ENCODE measurements at regions not wholly inside any gene's neighbourhood (a gene's known extent, or its start where the extent isn't known, plus 50 kb on each side); places are given as distances from the start of the nearest gene placed in this dataset.
"Not testable (repeated sequence)": the region's sequence is repeated elsewhere in the genome, so short reads cannot be mapped to it uniquely, and the experiment has no call there.

GRCh38 chr3:187533797-187534196, 136.4 kb downstream of the SST start:
- DNase-seq = no peak

- DNase-seq = no peak
These were observed 138.4 kb downstream of the SST start for GRCh38 chr3:187531831-187532230.

GRCh38 chr3:187522890-187523289, 147.3 kb downstream of the SST start:
- no peak for DNase-seq

DNA sequence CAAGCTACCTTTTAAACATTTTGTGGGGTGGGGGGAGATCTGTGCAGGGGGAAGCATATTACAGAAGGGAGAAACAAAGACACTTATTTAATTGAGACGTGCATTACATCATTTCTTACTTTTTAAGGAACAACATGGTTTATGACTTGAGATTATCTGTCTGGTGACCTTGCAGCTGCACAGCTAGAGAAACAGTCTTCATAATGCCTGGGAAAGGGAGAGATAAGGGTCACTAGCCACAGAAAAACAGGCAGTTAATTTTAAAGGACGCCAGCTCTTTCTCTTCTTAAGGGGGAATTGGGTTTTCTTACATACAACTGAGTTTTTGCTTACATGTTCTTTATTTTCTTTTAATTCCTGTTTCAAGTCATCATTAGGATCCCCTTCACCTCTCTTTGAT, 147.9 kb downstream of the SST start:
- no peak for DNase-seq

DNA sequence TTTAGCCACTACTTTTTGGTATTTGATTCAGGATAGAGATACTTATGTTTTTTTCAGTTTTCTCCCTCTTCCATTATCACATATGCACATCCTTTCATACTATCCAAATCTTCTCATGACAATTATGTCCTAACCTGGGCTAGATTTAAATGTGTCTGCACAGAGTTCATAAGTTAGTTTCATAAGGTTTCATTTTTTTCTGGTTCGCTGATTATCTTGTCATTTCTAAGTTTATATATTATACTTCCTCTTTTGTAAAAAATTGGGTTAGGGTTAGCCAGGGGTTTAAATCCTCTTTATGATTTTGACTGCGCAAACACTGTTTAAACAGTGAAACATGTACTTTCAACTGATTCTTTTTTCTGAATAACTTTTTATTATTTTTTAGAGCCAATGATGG, 148.6 kb downstream of the SST start:
- no peak for DNase-seq

GRCh38 chr3:187520027-187520945, 149.9 kb downstream of the SST start:
- DNase-seq = no peak

GRCh38 chr3:187519428-187519890, 150.7 kb downstream of the SST start:
- no peak for DNase-seq

GRCh38 chr3:187518616-187519015, 150.4 kb downstream of the RTP4 start:
- DNase-seq = no peak

- DNase-seq = no peak
These were observed 150.0 kb downstream of the RTP4 start for GRCh38 chr3:187518207-187518606.

- no peak for DNase-seq
These were observed 148.4 kb downstream of the RTP4 start for GRCh38 chr3:187516446-187517185.

- no peak for DNase-seq
These were observed 139.7 kb downstream of the RTP4 start for GRCh38 chr3:187507905-187508304.

- DNase-seq = no peak
These were observed 139.1 kb downstream of the RTP4 start for GRCh38 chr3:187507266-187507665.

GRCh38 chr3:187504435-187504834, 136.2 kb downstream of the RTP4 start:
- no peak for DNase-seq

DNA sequence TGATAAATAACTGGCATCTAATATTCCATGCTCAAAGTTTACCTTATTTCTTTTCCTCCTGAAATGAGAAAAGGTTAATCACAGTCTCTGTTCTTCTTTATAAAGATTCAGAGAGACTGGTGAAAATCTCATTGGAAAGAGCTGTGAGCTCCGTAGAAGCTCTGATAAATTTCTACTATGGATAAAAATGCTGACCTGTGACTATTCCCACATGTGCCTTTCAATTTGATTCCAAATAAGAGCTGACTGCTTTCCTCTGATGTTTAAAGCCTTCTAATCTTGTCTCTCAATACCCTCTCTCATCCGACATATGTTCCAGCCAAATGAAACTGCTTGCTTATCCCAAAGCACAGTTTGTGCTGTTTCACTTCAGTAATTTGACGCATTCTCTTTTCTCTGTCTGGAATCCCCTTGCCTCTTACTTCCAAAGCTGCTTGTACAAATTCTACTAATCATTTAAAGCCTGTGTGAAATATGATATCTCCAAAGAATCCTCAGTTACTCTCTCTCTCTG, 130.1 kb downstream of the RTP4 start:
- no peak for DNase-seq

DNA sequence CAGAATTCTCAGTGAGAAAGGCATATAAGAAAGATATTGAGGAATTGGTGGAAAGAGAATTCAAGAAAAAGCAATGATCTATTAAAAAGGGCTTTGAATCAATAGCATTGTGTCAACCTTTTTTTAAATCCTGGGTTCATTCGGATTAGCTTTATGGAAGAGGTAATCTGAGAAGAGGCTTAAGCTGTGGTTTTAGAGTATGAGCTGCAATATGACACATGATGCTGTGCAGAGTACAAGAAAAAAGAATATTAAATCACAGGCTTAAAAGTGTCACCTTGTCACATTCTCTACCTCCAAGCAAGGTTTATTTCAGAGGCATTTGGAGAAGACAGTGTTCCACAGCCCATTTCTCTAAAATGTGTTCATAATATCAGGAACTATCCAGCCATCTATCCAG, 128.9 kb downstream of the RTP4 start:
- DNase-seq = no peak

DNA sequence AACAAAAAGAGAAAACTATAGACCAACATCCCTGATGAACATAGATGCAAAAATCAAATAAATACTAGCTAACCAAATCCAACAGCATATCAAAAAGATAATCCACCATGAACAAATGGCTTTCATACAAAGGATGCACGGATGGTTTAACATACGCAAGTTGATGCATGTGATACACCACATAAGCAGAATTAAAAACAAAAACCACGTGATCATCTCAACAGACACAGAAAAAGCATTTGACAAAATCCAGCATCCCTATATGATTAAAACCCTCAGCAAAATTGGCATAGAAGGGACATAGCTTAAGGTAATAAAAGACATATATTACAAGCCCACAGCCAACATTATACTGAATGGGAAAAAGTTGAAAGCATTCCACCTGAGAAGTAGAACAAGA, 125.9 kb downstream of the RTP4 start:
- DNase-seq = not testable (repeated sequence)

- no peak for DNase-seq
These were observed 123.2 kb downstream of the RTP4 start for GRCh38 chr3:187491371-187491770.

DNA sequence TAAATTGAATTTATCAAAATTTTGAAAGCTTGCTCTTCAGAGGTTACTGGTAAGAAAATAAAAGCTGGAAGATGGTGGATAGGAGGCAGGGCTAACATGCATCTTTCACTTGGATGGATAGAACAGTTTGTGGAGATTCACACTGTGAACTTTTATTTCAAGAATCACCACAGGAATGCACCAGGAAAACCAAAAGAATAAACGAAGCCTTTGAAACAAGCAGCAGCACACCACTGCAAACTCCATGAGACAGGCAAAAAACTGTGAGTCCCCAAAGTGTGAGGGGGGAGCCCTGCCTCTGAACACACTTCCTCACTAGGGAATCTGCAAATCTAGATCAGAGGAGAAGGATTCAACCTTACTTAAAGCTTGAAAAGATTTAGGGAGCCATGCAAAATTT, 122.2 kb downstream of the RTP4 start:
- no peak for DNase-seq

- DNase-seq = no peak
These were observed 116.5 kb downstream of the RTP4 start for GRCh38 chr3:187484547-187485295.

DNA sequence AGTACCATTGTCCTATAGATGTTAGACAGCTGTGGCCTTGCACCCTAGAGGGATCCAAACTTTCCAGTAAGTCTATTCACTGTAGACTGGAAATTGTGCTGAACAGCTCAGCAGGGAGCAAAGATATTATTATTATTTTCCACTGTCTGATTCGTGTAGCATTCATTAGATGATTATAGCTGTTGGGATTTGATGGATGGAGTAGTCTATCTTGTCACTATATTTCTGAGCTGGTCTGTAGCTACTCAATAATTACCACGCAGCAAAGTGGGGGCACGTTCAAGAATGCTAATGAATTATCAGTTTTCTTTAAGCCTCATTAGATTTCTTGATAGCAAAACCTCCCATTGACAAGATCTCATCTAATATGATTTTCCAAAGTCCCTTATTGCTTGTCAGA, 113.2 kb downstream of the RTP4 start:
- no peak for DNase-seq

GRCh38 chr3:187475613-187476012, 107.4 kb downstream of the RTP4 start:
- not testable (repeated sequence) for DNase-seq

GRCh38 chr3:187473778-187474406, 105.7 kb downstream of the RTP4 start:
- no peak for DNase-seq

- DNase-seq = not testable (repeated sequence)
These were observed 98.1 kb downstream of the RTP4 start for GRCh38 chr3:187466306-187466705.
